ACC112 (cell line): ENCODE measurements at regions not wholly inside any gene's neighbourhood (a gene's known extent, or its start where the extent isn't known, plus 50 kb on each side); places are given as distances from the start of the nearest gene placed in this dataset.

ENCODE experiments used
- H2AFZ ChIP-seq: fragments of 200-600 bp; sonication (generic); one replicate; pipeline ENCODE4 v1.6.0; 2017; ENCODE audit warnings: antibody characterized with exemption, low read length; ENCODE audit not compliant: unreplicated experiment
- H3K27ac ChIP-seq: fragments of 200-600 bp; sonication (generic); 2 replicates; pipeline ENCODE4 v1.5.1; 2014; ENCODE audit warnings: low read depth, mild to moderate bottlenecking, antibody characterized with exemption, low read length, moderate library complexity
- H3K27me3 ChIP-seq: fragments of 200-600 bp; sonication (generic); 2 replicates; pipeline ENCODE4 v1.6.1; 2014; ENCODE audit warnings: mild to moderate bottlenecking, antibody characterized with exemption, low read length, moderate library complexity, mixed read lengths; ENCODE audit not compliant: insufficient read depth
- H3K36me3 ChIP-seq: fragments of 200-600 bp; sonication (generic); 2 replicates; pipeline ENCODE4 v1.6.1; 2016; ENCODE audit warnings: mild to moderate bottlenecking, antibody characterized with exemption, low read length, moderate library complexity, mixed read lengths; ENCODE audit not compliant: insufficient read depth
- H3K4me1 ChIP-seq: fragments of 200-600 bp; sonication (generic); one replicate; pipeline ENCODE4 v1.6.1; 2016; ENCODE audit warnings: low read length, mixed read lengths; ENCODE audit not compliant: insufficient read depth, unreplicated experiment, control insufficient read depth
- H3K4me3 ChIP-seq: fragments of 200-600 bp; sonication (generic); 2 replicates; pipeline ENCODE4 v1.5.1; 2014; ENCODE audit warnings: mild to moderate bottlenecking, low read depth, low read length
- H3K79me2 ChIP-seq: fragments of 200-600 bp; sonication (generic); one replicate; pipeline ENCODE4 v1.6.0; 2016; ENCODE audit warnings: low read length; ENCODE audit not compliant: control insufficient read depth, unreplicated experiment, insufficient read depth

- Histone ChIP-seq H3K27me3 (no peaks in the 10 kb centered on the region), H3K36me3 (no peaks in the 10 kb centered on the region), H3K4me3 (no peak overlapping the region), H3K4me1 (peaks cover 8% of the 10 kb centered on the region), H2AFZ (no peak overlapping the region), H3K79me2 (no peaks in the 10 kb centered on the region), H3K27ac (no peak overlapping the region)
These were observed 320.1 kb upstream of the PKDCC start for GRCh38 chr2:41727711-41728110.

GRCh38 chr2:41728788-41729338 lies 319.0 kb upstream of the PKDCC start:
- Histone ChIP-seq H3K27me3 (no peaks in the 10 kb centered on the region), H3K36me3 (no peaks in the 10 kb centered on the region), H3K4me1 (no peaks in the 10 kb centered on the region), H3K4me3 (no peak overlapping the region), H3K79me2 (no peaks in the 10 kb centered on the region), H3K27ac (no peak overlapping the region), H2AFZ (no peak overlapping the region)

DNA sequence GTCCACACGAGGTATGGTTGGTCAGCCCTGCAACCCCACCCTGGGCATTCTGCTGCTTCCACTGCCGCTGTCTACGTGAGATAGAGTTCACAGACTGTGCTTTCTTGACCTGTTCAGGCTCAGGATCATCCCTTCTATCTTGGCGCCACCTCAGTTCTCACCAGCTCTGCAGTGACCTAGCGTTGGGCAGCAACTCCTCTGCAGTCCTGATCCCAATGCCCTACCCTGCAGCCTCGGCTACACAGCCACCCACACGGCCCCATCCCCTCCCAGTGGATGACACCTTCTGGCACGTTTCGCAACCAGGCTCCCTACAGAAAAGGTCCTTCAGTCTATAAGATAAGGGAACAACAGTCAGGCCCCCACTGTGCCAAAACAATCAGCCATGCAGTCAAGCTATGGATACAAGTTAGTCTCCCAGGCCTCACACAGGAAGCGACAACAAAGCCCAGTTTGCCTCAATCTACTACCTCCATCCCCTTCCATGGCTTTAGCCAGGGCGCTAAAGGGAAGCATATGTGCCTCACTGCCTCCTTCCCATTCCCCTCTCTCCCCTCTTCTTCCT lies 317.9 kb upstream of the PKDCC start:
- no peaks in the 10 kb centered on the region for H3K36me3 ChIP-seq
- H3K4me3 ChIP-seq, result no peak overlapping the region
- H3K79me2 ChIP-seq, result no peaks in the 10 kb centered on the region
- no peak overlapping the region for H3K27ac ChIP-seq
- H2AFZ ChIP-seq, result no peak overlapping the region
- no peaks in the 10 kb centered on the region for H3K4me1 ChIP-seq
- no peaks in the 10 kb centered on the region for H3K27me3 ChIP-seq

DNA sequence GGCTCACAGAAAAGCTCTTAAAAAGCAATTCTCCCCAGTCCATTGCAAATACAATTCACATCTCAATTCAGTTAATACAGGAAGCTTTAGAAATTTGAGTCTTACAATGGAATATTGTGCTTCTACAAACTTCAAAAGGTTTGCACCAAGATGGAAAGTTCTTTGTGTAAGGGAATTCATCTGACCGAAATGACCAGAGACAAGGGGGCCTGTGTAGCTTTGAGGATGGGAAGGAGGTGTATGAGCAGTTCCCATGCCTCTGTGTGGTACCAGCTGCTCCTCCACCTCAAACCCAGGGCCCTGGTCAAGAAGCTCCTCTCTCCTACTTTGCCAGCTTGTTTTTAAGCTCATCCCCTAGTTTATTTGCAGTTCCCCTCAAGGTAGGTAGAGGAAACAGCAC lies 312.8 kb upstream of the PKDCC start:
- Histone ChIP-seq H3K79me2 (no peaks in the 10 kb centered on the region), H3K27ac (peak overlapping the region; percentile 49), H3K36me3 (no peaks in the 10 kb centered on the region), H3K4me3 (no peak overlapping the region), H3K4me1 (peaks cover 24% of the 10 kb centered on the region), H2AFZ (peak overlapping the region; percentile 59), H3K27me3 (no peaks in the 10 kb centered on the region)

DNA sequence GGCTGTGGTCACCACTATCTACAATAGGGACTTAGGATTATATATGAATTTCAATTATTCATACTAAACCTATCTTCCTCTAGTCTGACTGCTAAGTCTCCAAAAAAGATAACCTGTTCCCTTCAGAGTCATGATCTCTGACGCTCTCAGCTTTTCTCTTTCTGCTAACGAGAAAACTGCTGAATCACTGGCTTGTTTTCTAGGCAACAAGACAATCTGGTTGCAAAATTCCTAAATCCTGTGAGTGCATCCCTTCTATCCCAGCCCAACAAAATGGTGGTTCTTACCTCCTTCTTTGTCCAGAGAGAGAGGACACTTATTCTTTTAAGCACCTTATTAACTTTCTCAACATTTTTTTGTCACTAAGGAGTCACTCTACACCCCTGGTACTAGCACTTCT lies 312.3 kb upstream of the PKDCC start:
- no peaks in the 10 kb centered on the region for H3K27me3 ChIP-seq
- peak overlapping the region; percentile 59 for H2AFZ ChIP-seq
- H3K4me3 ChIP-seq, result no peak overlapping the region
- H3K4me1 ChIP-seq, result peaks cover 24% of the 10 kb centered on the region
- H3K27ac ChIP-seq, result peak overlapping the region; percentile 49
- no peaks in the 10 kb centered on the region for H3K36me3 ChIP-seq
- no peaks in the 10 kb centered on the region for H3K79me2 ChIP-seq

DNA sequence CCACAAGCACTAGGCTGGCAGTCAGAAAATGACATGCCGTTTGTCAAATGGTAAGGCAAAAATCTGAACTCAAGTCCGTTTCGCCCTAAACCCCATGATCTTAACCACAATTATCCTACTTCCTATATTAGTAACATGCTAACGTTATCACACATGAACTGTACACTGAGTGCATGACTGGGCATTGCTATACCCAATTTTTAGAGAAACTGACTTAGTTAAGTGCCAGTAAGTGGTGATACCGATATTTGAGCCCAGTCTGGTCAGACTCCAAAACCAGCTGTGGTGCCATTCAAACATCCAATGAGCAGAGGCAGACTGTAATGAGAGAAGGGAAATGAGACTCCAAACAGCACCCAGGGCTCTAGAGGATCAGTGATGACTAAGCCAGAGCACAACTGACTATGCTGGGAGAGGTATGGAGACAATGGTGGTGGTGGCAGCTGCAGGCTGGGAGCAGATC lies 311.7 kb upstream of the PKDCC start:
- Histone ChIP-seq H3K27me3 (no peaks in the 10 kb centered on the region), H3K4me3 (no peak overlapping the region), H3K79me2 (no peaks in the 10 kb centered on the region), H3K4me1 (peaks cover 24% of the 10 kb centered on the region), H2AFZ (no peak overlapping the region), H3K36me3 (no peaks in the 10 kb centered on the region), H3K27ac (peak overlapping the region; percentile 49)

DNA sequence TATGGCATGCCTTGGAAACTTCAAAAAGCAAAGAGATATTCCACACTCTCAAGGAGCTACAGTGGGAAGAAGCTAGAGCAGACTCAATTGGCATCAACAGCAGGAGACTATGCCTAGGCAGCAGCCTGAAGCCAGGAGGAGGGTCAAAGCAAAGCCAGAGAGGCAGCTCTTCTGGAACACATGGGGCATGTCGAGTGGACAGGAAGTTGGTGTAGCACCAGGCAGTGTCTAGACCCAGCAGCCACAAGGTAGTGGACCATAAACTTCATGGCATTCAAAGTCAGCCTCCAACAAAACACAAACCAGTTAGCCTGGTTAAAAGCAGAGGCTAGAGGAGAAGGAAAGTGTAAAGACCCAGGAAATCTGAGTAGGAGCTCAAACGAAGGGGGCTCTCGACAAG lies 311.2 kb upstream of the PKDCC start:
- Histone ChIP-seq H3K4me1 (peaks cover 24% of the 10 kb centered on the region), H2AFZ (no peak overlapping the region), H3K36me3 (no peaks in the 10 kb centered on the region), H3K27me3 (no peaks in the 10 kb centered on the region), H3K79me2 (no peaks in the 10 kb centered on the region), H3K27ac (peak overlapping the region; percentile 49), H3K4me3 (no peak overlapping the region)

DNA sequence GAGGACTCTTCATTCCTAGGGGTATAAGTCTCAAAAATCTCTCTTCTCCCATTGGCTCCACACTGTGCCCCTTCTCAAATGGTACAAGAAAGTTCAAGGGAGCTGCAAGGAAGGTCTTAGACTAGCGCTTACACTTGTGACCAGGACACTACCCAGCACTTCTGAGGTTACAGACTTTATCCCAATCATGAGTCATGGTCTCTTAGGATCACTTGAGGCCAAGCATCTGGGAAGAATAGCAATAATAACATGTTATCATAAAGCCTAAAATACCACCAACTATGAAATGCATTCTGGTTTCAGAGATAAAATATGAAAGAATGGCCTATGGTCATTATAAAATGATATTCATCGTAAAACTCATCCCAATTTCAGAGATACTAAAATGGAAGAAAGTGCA lies 309.9 kb upstream of the PKDCC start:
- Histone ChIP-seq H3K27ac (no peak overlapping the region), H3K4me1 (peaks cover 24% of the 10 kb centered on the region), H3K27me3 (no peaks in the 10 kb centered on the region), H3K36me3 (no peaks in the 10 kb centered on the region), H2AFZ (no peak overlapping the region), H3K4me3 (no peak overlapping the region), H3K79me2 (no peaks in the 10 kb centered on the region)

- H3K36me3 ChIP-seq, result no peaks in the 10 kb centered on the region
- H3K27ac ChIP-seq, result no peak overlapping the region
- no peaks in the 10 kb centered on the region for H3K79me2 ChIP-seq
- H3K27me3 ChIP-seq, result 0 out of 2 replicates have a peak, but pooled peaks cover 3% of the 10 kb centered on the region
- H3K4me3 ChIP-seq, result no peak overlapping the region
- H3K4me1 ChIP-seq, result peaks cover 4% of the 10 kb centered on the region
- no peak overlapping the region for H2AFZ ChIP-seq
These were observed 305.7 kb upstream of the PKDCC start for GRCh38 chr2:41741951-41742595.

GRCh38 chr2:41743324-41743723 lies 304.5 kb upstream of the PKDCC start:
- Histone ChIP-seq H3K36me3 (no peaks in the 10 kb centered on the region), H3K27me3 (0 out of 2 replicates have a peak, but pooled peaks cover 3% of the 10 kb centered on the region), H3K4me3 (no peak overlapping the region), H3K27ac (no peak overlapping the region), H3K4me1 (peaks cover 2% of the 10 kb centered on the region), H3K79me2 (no peaks in the 10 kb centered on the region), H2AFZ (no peak overlapping the region)

DNA sequence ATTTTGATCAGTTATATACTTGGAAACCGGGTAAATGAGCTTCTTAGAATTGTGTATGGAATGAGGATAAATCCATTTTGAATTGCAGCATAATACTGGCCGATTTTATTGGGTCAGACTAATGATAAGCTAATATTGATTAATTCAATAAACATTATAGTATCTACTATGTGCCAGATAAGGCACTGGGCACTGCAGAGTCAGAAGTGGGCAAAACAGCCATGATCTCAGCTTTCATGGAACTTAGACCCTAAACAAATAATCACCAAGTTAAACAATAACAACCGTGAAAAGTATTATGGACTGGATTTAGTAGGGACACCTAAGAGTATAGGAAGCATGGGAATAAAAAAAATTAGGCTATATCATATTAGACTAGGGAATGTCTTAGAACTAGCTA lies 297.0 kb upstream of the PKDCC start:
- Histone ChIP-seq H3K27me3 (no peaks in the 10 kb centered on the region), H2AFZ (no peak overlapping the region)

More for the DNA sequence above, 297.0 kb upstream of the PKDCC start:
- no peaks in the 10 kb centered on the region for H3K4me1 ChIP-seq
- no peaks in the 10 kb centered on the region for H3K36me3 ChIP-seq
- no peak overlapping the region for H3K27ac ChIP-seq
- H3K79me2 ChIP-seq, result no peaks in the 10 kb centered on the region
- H3K4me3 ChIP-seq, result no peak overlapping the region
